Stimulated activated CD4-positive, alpha-beta T cell treated with anti-CD3 and anti-CD28 coated beads, Interleukin-15, amount 100 ng/mL, for 1 hour (primary cell): ENCODE measurements at regions not wholly inside any gene's neighbourhood (a gene's known extent, or its start where the extent isn't known, plus 50 kb on each side); places are given as distances from the start of the nearest gene placed in this dataset.
A peak's percentile ranks its signal among the peaks of the same experiment; 100 is the strongest.

Experiments
- DNase-seq, 2 donors: peaks; one replicate each; pipeline ENCODE4 v3.0.0-alpha.2; 2020; ENCODE audit warnings: low read depth in 1 of 2, low spot score in 1 of 2

DNA sequence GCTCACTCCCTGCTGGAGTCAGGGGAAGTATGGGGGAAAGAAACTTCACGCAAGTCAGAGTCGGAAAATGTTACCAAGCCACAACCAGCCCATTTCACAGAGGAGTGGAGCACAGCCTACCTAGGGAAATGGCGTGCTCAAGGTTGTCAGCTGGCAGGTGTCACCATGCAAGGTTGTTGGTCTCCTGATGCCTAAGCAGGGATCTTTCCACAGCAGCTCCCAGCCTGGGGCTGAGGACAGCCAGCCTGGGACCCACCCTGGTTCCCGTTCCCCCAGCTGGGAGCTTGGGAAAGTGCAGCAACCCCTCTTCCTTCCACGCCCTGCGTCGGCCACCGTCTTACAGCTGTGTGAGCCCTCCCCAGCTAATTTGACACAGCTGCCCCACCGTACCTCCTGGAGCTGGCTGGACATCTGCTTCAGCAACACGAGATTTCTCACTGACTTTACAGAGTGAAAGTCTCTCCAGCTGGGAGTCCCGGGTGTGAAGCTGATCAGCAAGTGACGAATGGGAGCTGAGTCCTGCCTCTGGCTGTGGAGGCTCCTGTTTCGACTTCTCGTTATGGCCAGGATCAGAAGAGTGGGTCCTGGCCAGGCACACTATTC lies 224.6 kb upstream of the RAB4A start:
- DNase-seq: no peak

DNA sequence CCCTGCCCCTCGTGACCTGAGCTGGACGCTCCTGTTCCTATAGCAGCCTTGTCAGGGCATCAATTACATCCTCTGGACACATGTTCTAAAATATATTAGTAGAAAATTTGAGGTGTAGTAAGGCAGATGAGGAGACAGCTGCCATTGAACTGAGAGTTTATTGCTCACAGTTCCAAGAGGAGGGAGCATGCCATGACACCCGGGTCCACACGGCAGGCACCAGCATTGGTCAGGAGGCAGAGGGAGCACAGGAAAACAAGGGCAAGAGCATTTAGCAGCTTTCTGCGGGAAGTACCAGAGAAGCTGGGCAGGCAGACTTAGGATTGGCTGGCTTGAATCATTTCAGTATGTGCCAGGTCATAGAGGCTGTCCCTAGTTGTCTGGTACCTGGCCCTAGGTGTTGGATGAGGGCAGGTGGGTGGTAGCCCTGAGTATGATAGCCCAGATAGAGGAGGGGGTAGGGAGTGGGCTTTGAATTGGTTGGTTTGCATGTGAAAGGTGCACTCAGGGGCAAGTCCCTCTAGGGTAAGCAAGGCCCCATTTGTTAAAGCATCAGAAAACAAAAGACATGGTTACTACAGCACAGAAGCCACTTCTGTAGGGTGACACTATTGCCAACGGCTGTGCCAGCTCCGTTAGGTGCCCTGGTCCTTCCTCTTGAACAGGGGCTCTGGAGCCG lies 223.6 kb upstream of the RAB4A start:
- DNase-seq: no peak

DNA sequence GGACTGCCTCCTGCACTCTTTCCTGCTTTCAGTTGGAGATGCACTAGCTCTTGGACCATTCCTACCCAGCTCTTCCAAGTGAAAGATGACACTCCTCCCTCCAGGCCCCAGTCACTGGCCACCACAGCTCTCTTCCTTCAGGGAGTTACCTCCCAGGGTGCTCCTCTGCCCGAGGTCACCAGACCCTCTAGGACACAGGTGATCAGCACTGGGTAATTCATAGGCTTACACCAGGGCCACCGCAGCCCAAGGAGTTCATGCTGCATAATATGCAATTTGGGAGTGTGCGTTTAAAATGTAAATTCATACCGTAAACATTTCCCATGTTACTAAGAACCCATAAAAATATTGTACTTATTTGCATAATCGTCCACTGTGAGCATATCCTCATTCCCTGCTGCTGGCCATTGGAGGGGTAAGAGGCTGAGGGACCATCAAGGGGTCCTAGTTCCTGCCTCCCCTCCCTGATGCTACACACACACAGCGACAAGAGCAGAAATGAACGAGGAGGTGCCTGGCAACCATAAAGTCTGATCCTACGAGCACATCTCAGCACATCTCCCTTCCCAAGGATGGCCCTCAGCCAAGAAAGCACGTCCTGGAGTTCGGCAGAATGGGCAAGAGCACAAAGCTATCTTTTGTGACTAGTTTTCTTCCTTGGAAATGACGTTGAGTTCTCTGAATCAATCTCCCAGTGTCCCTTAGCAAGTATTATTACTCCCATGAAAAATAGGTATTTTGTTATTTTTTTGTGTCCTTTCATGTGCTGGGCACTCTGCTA lies 222.9 kb upstream of the RAB4A start:
- no peak for DNase-seq

DNA sequence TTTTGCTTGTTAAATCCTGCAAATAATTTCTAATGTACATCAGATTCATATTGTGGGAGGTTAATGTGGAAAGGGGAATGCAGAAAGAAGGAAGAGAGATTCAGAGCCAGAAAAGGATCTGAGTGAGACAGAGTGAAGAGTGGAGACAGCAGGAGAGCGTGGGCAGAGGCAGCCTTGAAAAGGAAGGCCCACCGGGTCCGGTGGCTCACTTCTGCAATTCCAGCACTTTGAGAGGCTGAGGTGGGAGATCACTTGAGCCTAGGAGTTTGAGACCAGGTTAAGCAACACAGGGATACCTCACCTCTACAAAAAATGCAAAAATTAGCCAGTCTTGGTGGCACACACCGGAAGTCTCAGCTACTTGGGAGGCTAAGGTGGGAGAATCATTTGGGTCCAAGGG lies 222.0 kb upstream of the RAB4A start:
- no peak for DNase-seq

DNA sequence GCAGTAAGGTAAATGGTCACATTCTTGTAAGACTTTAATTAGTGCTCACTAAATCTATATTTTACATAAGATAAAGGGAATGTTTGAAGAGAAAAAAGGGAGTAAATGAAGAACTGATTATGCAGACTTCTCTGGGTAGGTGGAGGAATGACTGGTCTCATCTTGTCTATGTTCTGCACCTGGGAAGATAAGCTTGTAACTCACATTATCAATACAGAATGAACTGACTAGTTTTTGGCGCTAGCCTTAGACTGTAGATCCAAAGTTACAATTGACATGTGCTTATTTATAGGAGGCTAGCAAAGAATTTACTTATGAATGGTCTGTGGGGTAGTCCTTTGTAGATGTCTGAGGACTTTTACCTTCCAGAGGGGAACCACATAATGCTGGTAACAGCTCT lies 214.9 kb upstream of the RAB4A start:
- no peak for DNase-seq

DNA sequence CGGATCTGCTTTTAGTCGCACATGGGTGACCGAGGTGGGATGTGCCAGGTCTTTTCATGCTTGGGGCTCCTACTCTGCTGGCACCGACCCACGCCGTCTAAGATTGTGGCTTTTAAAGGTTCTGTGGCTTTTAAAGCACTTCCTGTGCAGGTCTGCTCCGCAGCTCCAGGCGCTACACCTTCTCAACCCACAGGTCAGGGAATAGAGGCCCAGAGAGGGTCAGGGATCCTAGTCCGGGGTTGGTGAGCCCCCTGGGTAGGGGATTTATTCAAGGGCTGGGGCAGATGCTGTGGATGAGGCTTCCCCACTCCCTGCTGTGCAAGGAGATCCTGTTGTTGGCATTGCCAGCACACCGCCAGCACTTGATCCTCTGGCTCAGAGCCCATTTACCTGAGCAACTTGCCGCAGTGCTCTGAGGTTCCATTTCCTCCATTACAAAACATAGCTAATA lies 212.8 kb upstream of the RAB4A start:
- DNase-seq: peak; percentile 2 to 4

DNA sequence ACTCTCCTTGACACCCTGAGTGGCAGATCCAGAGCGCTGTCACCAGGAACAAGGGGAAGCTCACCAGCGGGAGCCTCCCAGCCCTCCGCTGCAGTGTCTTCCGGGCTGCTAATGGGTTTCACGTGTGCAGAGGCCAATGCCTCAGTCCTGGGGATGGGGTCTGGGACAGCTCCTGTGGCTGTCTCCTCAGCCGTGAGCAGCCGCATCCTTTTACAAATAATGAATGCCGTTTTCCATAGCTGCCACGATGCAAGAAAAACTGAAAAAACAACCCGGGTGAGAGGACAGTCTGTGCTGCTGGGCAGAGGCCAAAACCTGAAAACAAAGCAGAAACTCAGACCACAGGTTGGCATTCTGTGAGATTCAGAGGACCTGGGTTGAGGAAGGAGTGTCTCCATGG lies 212.2 kb upstream of the RAB4A start:
- DNase-seq: no peak

DNA sequence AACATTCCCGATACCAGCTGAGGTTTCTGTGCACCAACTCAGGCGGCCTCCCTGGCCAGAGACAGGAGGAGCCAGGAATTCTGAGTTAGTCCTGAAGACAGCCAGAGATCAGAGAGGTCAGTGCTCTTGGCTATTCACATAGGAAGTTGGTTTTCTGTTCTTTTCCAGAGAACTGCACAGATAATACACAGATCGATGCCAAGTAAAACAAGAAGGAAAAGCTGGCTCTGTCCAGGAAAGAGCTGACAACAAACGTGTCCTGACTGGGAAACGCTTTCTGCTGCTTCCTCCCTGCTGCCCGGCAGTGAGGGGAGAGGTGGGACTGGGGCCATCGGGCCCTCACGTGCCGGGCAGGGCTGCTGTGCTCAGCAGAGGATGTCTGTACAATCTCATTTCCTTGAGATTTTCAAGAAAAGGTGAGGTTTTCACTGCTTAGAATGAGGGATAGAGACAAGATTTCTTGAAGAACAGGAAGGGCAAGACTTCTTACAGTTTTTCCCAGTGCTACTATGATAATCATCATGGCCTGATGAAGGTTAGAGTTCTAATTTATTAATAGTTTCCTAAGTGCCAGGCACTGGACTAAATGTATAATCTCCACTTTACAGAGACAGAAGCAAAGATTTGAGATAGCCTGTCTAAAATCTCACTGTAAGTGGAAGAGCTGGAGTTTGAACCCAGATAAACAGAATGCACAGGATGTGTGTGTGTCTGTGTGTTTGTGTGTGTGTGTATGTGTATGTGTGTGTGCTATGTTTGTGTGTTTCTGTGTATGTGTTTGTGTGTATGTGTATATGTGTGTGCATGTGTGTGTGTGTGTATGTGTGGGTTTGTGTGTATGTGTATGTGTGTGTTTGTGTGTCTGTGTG lies 211.0 kb upstream of the RAB4A start:
- no peak for DNase-seq

DNA sequence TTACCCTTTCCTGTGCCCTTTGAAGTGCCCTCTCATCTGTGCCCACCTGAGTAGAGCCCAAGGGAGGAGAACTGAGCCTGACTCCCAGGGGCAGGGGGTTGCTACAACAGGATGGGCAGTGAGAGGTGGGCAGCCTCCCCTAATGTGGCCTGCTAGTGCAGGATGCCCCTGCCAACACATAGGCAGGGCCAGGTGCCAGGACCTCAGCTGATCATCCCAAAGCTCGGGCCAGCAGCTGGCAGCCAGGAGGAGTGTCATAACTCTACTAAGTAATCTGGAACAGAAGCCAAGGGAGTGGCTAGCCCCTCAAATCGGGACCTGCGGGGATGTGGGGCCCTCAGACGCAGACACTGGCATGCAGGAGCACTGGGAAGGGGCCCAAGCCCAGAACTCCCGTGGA lies 208.8 kb upstream of the RAB4A start:
- no peak for DNase-seq

DNA sequence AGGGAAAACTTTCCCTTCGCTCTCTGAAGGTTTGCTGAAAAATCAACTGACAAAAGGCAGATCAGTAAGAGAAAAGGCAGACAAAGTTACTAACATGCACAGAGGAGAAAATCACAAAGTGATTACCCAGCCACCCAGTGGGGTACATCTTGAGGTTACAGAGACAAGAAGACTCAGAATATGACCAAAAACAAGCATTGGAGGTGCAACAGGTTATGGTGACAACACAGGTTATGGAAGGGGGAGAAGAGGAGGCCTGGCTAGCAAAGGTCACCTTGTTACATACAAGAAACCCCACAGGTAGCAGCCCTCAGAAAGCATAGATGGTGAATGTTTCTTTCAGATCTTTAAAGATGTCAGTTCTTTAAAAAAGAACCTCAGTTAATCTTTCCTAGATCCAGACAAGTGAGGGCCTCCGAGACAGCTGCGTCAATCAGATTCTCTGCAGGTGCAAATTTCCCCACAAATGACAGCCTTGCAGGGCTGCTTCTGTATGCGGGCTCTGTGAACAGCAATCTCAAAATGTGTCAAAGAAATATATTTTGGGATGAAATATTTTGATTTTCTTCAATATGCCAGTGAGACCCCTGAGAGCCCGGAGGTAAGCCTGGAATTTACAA lies 207.6 kb upstream of the RAB4A start:
- DNase-seq: no peak

DNA sequence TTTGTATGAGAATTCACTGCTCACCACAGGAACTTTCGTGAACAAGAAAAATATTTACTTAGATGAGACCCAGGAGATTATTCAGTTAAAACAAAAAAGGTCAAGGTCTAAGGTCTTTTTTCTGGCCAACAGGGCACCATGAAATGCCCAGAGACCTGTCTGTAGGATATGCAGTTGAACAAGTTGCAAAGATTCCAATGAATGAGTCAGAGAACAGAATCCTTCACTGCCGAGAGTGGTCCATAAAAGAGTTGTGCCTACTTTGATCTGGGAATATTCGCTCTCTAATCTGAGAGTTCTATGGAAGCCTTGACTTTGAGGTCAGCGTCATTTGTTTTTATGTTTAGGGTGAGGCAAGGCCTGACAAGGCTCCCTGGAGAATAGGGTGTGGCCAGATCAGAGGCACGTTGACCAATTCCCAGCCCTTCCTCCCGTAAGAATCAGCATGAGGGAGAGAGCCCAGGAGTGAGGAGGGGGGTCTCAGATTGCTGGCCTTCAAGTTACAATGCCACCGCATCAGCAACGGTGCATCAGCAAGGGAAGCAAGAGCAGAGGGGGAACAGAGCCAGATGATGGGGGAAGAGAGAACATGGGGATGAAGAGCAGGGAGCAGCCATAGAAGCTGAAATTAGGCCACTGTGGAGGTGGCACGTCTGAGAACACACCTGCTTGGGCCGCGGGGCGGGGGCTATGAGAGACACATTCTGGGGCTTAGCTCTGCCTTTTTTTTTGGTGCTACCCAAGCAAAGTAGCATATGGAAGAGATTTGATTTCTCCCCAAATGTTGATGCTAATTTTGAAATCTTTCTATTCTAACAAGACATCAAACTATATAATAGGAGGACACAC lies 206.4 kb upstream of the RAB4A start:
- no peak for DNase-seq

DNA sequence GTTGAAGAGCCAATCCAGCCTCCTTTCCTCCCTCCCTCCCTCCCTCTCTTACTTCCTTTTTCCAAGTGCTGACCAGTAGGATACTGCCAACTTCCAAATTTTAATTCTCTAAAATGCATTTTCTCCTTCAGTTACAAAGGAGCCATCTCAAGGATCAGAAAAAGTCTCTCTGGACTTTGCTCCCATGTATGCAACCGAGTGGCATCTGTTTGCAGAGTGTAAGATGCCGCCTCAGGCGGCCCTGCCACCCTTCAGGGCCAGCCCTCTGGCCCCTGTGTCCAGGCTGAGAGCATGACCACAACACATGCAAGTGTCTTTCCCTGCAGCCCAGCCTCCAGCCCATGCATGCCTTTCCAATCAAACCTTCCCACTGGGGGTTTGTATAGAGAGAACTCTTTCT lies 205.3 kb upstream of the RAB4A start:
- DNase-seq: no peak

DNA sequence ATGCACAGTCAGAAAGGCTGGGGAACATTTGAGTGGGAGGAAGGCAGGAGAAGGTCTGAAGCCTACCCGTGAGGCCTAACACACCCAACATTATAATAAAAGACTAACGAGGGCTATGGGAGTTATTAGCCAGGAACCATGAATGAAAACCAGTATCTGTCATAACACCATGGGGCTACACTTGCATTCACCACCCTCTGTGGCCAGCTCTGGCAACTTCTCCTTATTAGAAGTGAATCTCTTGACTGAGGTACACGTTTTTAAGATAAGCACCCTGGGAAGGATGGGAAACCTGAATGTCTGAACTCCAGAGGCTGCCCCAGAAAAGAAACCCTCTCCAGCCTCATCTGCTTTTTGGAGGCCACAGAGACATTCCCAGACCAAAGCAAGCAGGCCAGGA lies 204.3 kb upstream of the RAB4A start:
- DNase-seq: no peak

DNA sequence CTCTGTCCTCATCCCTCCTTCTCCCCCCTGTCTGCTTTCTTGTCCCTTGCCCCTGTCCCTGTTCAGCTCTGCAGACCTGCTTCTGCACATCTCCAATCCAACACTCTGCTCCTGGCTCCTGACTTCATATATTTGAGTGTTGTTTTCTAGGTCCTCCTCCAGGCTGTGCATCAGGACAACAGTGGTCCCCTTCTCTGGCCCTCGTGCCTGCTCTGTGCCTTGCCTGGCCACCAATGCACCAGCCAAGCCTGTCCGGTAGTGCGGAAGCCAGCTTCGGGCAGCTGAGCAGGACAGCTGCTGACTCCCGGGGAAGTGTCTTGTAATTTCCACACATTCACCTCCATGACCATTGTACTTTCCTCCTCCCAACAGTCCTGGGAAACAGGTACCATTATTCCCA lies 203.4 kb upstream of the RAB4A start:
- no peak for DNase-seq

DNA sequence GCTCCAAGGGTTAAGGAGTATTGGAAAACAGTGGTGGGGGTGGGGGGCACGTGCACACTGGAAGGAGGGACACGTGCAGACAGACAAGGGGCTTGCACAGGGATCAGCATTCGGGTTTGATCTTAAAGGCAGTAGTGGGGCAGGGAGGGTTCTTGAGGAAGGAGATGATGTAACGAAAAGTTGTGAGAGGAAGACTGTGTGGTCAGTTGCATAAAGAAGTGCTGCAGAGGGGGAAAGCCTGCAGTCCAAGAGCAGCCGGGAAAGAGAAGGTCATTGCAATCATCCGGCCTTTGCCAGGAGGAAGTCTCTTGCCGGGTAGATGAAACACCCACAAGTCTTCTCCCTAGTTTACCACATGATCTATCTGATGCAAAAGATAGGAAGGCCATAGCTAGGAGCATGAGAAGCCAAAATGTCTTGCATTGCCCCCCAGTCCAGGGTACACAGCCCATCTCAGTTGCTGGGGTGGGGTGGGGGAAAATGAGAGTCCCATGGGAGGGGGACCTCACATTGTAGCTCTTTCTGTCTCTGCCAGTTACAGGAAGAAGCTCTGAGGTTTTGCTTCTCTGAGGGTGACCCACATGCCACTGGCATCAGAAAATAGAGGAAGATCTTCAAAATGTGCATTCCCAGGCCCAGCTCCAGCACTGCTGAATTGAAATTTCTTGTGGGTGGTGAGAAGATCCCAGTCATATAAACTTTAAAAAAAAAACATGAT lies 202.5 kb upstream of the RAB4A start:
- no peak for DNase-seq

DNA sequence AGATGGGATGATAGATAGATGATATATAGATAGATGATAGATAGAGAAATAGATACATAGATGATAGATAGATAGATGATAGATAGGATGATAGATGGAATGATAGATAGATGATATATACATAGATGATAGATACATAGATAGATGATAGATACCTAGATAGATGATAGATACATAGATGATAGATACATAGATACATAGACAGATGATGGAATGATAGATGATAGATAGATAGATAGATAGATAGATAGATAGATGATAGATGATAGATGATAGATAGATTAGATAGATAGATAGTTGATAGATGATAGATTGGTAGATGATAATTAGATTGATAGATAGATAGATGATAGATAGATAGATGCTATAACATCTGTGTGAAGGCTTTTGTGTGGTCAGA lies 201.7 kb upstream of the RAB4A start:
- no peak for DNase-seq

DNA sequence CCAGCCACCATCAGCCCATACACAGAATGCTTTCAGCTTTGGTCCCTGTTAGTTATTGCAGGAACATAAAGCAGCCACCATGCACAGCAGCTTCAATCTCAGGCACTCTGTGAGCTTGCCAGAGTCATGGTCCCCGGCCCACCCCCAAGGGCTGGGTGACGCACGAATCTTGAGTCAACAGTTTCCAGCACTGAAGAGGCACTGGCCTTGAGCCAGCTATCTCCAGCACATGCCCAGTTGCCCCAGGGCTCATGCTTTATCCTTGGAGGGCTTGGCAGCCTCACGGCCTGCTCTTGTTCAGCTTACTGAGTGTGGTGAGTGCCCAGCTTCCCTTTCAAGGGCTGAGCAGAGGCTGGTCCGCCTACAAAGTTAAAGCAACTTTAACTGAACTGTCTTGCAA lies 200.7 kb upstream of the RAB4A start:
- no peak for DNase-seq

DNA sequence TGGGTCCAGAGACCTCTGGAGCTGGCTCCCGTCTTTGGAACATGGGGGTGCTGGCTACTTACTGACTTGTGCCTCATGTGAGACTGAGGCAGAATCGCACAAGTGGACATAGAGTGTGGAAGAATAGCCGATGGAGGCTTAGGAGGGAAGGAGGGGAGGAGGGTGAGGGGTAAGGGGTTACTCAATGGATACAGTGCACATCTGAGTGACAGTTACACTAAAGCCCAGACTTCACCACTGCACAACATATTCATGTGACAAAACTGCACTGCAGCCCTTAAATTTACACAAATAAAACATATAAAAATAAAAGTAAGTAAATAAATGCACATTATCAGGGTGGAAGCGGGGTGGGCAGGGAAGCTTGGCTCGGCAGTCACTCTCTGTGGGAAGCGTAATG lies 197.7 kb upstream of the RAB4A start:
- DNase-seq: no peak

DNA sequence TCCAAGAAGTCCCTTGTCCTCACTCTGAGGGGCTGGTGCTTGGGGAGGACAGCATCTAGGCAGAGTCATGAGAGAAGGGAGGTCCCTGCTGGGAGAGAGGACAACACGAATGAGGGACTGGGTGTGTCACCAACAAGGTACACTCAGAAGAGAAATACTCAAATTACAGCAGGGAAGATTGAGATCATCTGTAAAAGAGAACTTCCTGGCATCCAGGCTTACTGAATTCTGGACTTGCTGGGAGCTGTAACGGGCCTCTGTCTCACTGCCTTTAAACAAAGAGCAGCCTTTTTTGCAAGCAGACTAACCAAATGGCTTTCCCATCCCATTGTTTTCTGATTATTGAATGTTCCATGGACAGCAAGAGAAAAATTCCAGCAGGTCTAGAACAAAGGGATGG lies 195.7 kb upstream of the RAB4A start:
- no peak for DNase-seq

DNA sequence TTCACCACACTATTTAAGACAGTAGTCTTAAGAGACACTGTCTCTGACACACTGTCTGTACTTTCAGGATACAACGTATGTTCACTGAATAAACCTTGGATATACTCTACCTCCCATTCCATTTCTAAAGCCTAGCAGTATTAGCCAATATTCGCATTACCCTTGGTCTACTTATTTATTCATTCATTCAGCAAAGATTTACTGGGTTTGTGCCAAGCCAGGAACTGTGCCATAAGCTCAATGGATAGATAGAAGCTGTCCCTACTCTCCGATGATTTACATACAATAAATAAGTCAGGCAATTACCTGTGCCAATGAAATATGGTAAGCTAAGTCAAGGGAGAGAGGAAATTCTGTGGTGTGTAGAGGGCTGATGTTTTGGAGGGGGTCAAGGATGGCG lies 195.2 kb upstream of the RAB4A start:
- DNase-seq: no peak
